ENCODE measurements at regions not wholly inside any gene's neighbourhood (a gene's known extent, or its start where the extent isn't known, plus 50 kb on each side); places are given as distances from the start of the nearest gene placed in this dataset.
"Not testable (repeated sequence)": the region's sequence is repeated elsewhere in the genome, so short reads cannot be mapped to it uniquely, and the experiment has no call there.

DNA sequence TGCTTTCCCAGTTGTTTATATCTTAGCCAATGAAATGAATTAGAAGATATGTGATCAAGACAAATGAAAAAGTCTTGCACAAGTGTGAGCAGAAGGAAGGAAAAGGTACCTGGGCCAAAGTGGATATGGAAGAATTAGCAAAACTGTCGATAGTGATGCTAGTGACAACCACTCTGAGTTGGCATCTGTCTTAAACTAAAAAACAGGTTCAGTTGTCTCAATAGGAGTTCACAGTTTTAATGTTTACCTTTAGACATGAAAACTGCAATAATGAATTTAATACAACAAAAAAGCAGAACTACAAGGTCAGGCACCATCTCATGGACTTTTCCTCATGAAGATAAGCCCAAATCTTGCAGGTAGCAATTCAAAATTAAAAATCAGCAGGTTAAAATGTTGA lies 688.5 kb downstream of the EFNB2 start:
- FAIRE-seq (no peak), DNase-seq (ENCODE audit: insufficient read length, low spot score) (no peak)
- TF ChIP-seq SPI1 (IDR thresholded peaks at IDR 0.05; ENCODE audit: low read depth, low read length) (no peak), POLR2AphosphoS5 (IDR thresholded peaks at IDR 0.05; ENCODE audit: low read depth, low read length) (no peak), PAX5 (IDR thresholded peaks at IDR 0.05; ENCODE audit: insufficient read depth, low read length, severe bottlenecking) (no peak), POLR2A (IDR thresholded peaks at IDR 0.05; ENCODE audit: low read depth, low read length) (no peak), POU2F2 (IDR thresholded peaks at IDR 0.05; ENCODE audit: low read depth, low read length) (no peak), TAF1 (IDR thresholded peaks at IDR 0.05; ENCODE audit: low read depth, low read length) (no peak)

DNA sequence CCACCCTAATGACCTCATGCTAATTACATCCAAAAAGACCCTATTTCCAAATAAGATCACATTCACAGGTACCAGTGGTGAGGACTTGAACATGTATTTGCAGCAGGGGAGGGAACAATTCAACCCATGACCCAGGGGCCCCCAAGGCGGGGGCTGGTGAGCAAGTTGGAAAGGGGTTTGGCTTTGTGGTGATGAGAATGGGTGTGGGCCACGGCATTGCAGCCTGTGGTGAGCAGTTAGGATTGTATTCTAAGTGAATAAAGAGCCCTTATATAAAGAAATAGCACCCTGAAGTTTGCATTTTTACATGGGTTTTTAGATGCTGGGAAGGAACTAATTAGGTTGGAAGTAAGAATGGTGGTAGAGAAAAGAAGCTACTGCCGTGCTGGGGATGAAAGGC lies 694.2 kb downstream of the EFNB2 start:
- TF ChIP-seq POU2F2 (IDR thresholded peaks at IDR 0.05; ENCODE audit: low read depth, low read length) (no peak), PAX5 (IDR thresholded peaks at IDR 0.05; ENCODE audit: insufficient read depth, low read length, severe bottlenecking) (no peak), POLR2AphosphoS5 (IDR thresholded peaks at IDR 0.05; ENCODE audit: low read depth, low read length) (no peak)
- no peak for FAIRE-seq
- no peak for DNase-seq (ENCODE audit: insufficient read length, low spot score)

DNA sequence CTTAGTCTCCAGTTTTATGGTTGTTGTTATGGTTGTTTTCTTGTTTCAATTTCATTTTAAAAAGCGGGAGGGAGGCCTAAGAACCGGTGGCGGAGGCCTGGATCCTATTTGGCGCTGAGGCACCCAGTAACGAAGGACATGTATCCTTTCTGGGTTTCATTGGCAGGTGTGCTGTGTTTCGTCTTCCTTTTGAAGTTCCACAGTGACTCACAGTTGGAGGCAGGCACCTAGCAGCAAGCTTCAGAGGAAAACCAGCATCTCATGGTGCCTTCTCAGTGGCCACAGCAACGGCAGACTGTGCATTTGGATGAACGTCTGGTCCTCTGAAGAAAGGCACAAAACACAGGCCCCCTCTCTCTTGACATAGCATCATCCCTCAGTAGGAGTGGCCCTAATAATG lies 697.2 kb downstream of the EFNB2 start:
- DNase-seq (ENCODE audit: insufficient read length, low spot score) (no peak), FAIRE-seq (no peak)
- TF ChIP-seq POU2F2 (IDR thresholded peaks at IDR 0.05; ENCODE audit: low read depth, low read length) (no peak), POLR2A (IDR thresholded peaks at IDR 0.05; ENCODE audit: low read depth, low read length) (no peak), PAX5 (IDR thresholded peaks at IDR 0.05; ENCODE audit: insufficient read depth, low read length, severe bottlenecking) (no peak), POLR2AphosphoS5 (IDR thresholded peaks at IDR 0.05; ENCODE audit: low read depth, low read length) (no peak), SPI1 (IDR thresholded peaks at IDR 0.05; ENCODE audit: low read depth, low read length) (no peak), TAF1 (IDR thresholded peaks at IDR 0.05; ENCODE audit: low read depth, low read length) (no peak)

DNA sequence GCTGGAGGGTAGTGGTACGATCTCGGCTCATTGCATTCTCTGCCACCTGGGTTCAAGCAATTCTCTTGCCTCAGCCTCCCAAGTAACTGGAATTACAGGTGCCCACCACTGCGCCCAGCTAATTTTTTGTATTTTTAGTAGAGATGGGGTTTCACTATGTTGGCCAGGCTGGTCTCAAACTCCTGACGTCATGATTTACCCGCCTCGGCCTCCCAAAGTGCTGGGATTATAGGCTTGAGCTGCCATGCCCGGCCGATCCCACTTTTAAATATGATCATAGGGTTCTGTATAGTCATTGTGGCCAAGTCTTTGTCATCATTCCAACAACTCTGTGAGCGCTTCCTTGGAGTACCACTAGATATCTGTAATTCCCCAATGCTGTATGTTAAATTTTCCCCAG lies 698.2 kb downstream of the EFNB2 start:
- not testable (repeated sequence) for DNase-seq (ENCODE audit: insufficient read length, low spot score); FAIRE-seq

DNA sequence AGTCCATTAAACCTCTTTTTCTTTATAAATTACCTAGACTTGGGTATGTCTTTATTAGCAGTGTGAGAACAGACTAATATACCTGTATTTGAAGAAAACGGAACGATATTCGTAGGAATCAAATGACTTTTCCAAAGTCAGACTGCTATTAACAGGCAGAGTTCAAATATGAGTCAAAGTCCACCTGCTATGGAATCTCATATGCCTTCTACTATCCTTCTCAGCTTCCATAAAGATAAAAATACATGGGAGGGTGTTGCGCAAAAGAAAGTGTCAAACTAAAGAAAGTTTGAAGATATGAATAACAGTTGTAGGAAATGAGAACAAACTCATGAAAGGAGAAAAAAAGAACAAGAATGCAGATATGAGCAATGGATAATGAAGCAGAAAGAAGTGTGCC lies 704.6 kb downstream of the EFNB2 start:
- no peak for DNase-seq (ENCODE audit: insufficient read length, low spot score)
- FAIRE-seq: no peak
- TF ChIP-seq PAX5 (IDR thresholded peaks at IDR 0.05; ENCODE audit: insufficient read depth, low read length, severe bottlenecking) (no peak), TAF1 (IDR thresholded peaks at IDR 0.05; ENCODE audit: low read depth, low read length) (no peak), SPI1 (IDR thresholded peaks at IDR 0.05; ENCODE audit: low read depth, low read length) (no peak), POU2F2 (IDR thresholded peaks at IDR 0.05; ENCODE audit: low read depth, low read length) (no peak), POLR2AphosphoS5 (IDR thresholded peaks at IDR 0.05; ENCODE audit: low read depth, low read length) (no peak), POLR2A (IDR thresholded peaks at IDR 0.05; ENCODE audit: low read depth, low read length) (no peak)

DNA sequence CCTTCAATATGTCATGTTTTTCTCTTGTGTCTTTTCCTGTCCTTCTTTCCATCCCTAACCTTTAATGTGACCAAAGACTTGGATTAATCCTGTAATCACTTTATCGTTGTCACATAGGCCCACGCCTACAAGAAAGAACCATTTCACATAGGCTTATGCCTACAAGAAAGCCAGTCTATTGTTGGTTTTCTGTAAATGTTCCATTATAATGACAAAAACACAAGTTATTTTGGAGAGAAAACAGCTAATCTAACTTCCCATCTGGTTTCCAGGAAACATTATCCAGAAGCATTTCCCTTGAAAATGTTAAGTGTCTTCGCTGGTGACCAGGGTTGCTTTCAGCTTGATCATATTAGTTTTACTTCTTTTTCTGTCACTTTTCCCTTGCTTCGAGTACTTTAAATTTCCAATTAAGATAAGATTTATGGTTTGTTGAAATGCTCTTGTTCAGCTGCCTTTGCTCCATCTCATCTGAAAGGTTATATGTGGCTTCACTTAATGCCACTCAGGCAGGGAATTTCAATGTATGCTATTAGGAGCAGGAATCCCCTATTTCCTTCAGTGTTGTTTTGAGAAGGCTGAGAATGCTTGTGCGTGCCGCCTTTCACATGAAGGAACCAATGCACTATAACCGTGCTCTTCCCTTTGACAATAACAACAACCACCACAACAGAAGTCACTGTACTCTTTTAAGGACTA lies 708.2 kb downstream of the EFNB2 start:
- TF ChIP-seq SPI1 (IDR thresholded peaks at IDR 0.05; ENCODE audit: low read depth, low read length) (no peak), TAF1 (IDR thresholded peaks at IDR 0.05; ENCODE audit: low read depth, low read length) (no peak), POU2F2 (IDR thresholded peaks at IDR 0.05; ENCODE audit: low read depth, low read length) (no peak)
- no peak for FAIRE-seq

DNA sequence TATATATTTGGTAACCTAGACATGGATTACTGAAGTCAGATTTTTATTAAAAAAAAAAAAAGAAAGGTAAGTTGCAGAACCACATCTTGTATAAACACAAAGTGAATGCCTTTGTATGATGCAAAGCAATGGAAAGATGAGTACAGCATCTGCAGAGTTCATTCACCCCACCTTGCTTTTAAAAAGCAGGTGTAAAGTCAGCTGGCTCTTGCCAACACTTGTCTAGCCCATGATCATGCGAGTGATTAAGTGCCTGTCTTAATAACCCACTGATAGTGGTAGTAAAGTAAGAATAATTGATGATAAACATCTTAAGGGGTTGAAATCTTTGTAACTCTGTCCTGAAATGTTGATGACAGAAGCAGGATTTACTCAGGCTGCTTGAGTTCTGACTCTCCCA lies 710.4 kb downstream of the EFNB2 start:
- FAIRE-seq (no peak), DNase-seq (ENCODE audit: insufficient read length, low spot score) (no peak)
- TF ChIP-seq POU2F2 (IDR thresholded peaks at IDR 0.05; ENCODE audit: low read depth, low read length): no peak
- TF ChIP-seq PAX5 (IDR thresholded peaks at IDR 0.05; ENCODE audit: insufficient read depth, low read length, severe bottlenecking): no peak
- no peak for TF ChIP-seq TAF1 (IDR thresholded peaks at IDR 0.05; ENCODE audit: low read depth, low read length)
- TF ChIP-seq POLR2AphosphoS5 (IDR thresholded peaks at IDR 0.05; ENCODE audit: low read depth, low read length): no peak
- no peak for TF ChIP-seq POLR2A (IDR thresholded peaks at IDR 0.05; ENCODE audit: low read depth, low read length)
- no peak for TF ChIP-seq SPI1 (IDR thresholded peaks at IDR 0.05; ENCODE audit: low read depth, low read length)

More for the DNA sequence above, 708.2 kb downstream of the EFNB2 start:
- DNase-seq (ENCODE audit: insufficient read length, low spot score): no peak

DNA sequence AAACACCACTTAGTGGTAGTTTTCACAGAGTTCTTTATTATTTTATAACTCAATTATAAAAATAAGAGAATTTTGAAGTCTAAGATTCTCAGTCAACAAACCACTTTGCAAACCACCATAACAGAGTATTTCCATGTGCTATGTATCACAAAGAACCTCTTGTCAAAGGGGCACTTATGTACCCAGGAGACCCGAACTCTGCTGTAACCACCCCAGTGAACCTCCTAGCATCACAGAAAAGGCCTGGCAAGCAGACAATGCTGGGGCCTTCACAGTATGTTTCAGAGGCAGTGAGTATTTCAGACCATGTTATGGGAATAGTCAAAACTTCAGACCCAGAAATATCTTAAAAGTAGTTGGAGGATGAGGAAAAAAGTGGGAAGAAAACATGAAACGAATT lies 714.1 kb downstream of the EFNB2 start:
- DNase-seq (ENCODE audit: insufficient read length, low spot score): no peak
- FAIRE-seq: no peak
- TF ChIP-seq TAF1 (IDR thresholded peaks at IDR 0.05; ENCODE audit: low read depth, low read length): no peak
- no peak for TF ChIP-seq POU2F2 (IDR thresholded peaks at IDR 0.05; ENCODE audit: low read depth, low read length)
- no peak for TF ChIP-seq POLR2AphosphoS5 (IDR thresholded peaks at IDR 0.05; ENCODE audit: low read depth, low read length)

DNA sequence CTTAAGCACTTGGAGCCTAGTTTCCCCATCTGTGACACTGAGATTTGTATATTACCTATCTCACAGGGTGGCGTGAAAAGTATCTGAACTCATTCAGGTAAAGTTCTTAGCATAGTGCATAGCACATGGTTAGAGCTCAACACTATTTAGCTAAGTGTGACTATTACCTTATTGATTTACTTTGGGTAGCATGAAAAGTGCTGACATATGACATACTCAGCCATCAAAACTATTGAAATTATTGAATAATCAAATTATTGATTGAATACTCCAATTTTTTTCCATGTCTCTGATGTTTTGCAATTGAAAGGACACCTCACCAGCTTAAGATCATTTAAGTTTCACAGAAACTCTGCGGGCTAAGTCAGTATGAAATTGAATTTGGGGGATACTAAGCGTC lies 715.0 kb downstream of the EFNB2 start:
- DNase-seq (ENCODE audit: insufficient read length, low spot score): no peak
- TF ChIP-seq POLR2A (IDR thresholded peaks at IDR 0.05; ENCODE audit: low read depth, low read length) (no peak), TAF1 (IDR thresholded peaks at IDR 0.05; ENCODE audit: low read depth, low read length) (no peak), PAX5 (IDR thresholded peaks at IDR 0.05; ENCODE audit: insufficient read depth, low read length, severe bottlenecking) (no peak), POU2F2 (IDR thresholded peaks at IDR 0.05; ENCODE audit: low read depth, low read length) (no peak), POLR2AphosphoS5 (IDR thresholded peaks at IDR 0.05; ENCODE audit: low read depth, low read length) (no peak), SPI1 (IDR thresholded peaks at IDR 0.05; ENCODE audit: low read depth, low read length) (no peak)
- no peak for FAIRE-seq

DNA sequence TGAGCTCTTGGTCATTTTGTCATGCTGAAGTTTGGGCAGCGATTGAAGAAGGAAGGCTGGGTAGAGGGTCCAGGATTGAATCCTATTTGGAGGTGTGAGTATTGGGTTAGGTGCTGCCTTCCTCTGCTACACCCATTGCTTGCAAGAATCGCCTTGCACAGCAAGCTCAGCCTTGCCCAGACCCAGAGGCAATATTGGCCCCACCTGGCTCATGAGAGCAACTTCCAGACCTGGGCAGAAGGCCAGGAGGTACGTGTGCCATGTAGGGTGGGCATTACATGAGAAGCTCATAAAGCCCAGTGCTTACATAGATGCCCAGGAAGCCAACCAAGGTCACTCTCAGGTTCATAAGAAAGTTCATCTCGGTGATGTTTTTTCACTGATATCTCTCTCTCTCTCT lies 718.0 kb downstream of the EFNB2 start:
- no peak for TF ChIP-seq POU2F2 (IDR thresholded peaks at IDR 0.05; ENCODE audit: low read depth, low read length)
- no peak for TF ChIP-seq TAF1 (IDR thresholded peaks at IDR 0.05; ENCODE audit: low read depth, low read length)
- TF ChIP-seq SPI1 (IDR thresholded peaks at IDR 0.05; ENCODE audit: low read depth, low read length): no peak
- no peak for TF ChIP-seq POLR2A (IDR thresholded peaks at IDR 0.05; ENCODE audit: low read depth, low read length)
- no peak for TF ChIP-seq POLR2AphosphoS5 (IDR thresholded peaks at IDR 0.05; ENCODE audit: low read depth, low read length)
- TF ChIP-seq PAX5 (IDR thresholded peaks at IDR 0.05; ENCODE audit: insufficient read depth, low read length, severe bottlenecking): no peak
- FAIRE-seq (no peak), DNase-seq (ENCODE audit: insufficient read length, low spot score) (no peak)

All from GM12891 (cell line).